OCI-LY7 (cell line): ENCODE measurements at regions not wholly inside any gene's neighbourhood (a gene's known extent, or its start where the extent isn't known, plus 50 kb on each side); places are given as distances from the start of the nearest gene placed in this dataset.

Source experiments
- BruUV-seq: library from RNA; stranded (reverse); fragments of 400-500 nt; replicated peaks from 2 replicates; lab custom pipeline; 2021; lab: Mats Ljungman, UMichigan
- CTCF ChIA-PET: fragments of 300-600 bp; sonication (Branson Sonifier 250); formaldehyde crosslinking; loops from one replicate; lab custom pipeline; 2022; ENCODE audit warnings: antibody characterized with exemption; ENCODE audit not compliant: unreplicated experiment; lab: Charles Lee
- POLR2A ChIA-PET: fragments of 300-600 bp; sonication (Branson Sonifier 250); formaldehyde crosslinking; loops from one replicate; lab custom pipeline; 2022; ENCODE audit warnings: antibody characterized with exemption; lab: Charles Lee
- DNase-seq: peaks from one replicate; pipeline ENCODE4 v3.0.0-alpha.2; 2015; ENCODE audit warnings: low spot score
- H2AFZ ChIP-seq: fragments of 200-600 bp; sonication (generic), shearing (Covaris generic); 2 replicates; pipeline ENCODE4 v1.6.1; 2014; ENCODE audit warnings: mild to moderate bottlenecking, antibody characterized with exemption, low read length, moderate library complexity
- H3K27ac ChIP-seq: fragments of 200-600 bp; sonication (generic); 2 replicates; pipeline ENCODE4 v1.5.1; 2014; ENCODE audit warnings: mixed run types, low read depth, mild to moderate bottlenecking, moderate library complexity, low read length, inconsistent platforms; ENCODE audit not compliant: poor library complexity, severe bottlenecking
- H3K36me3 ChIP-seq: fragments of 200-600 bp; sonication (generic); 2 replicates; pipeline ENCODE4 v1.6.1; 2014; ENCODE audit warnings: mild to moderate bottlenecking, antibody characterized with exemption, low read length, moderate library complexity, mixed read lengths; ENCODE audit not compliant: insufficient read depth
- H3K4me1 ChIP-seq: fragments of 200-600 bp; sonication (generic); 2 replicates; pipeline ENCODE4 v1.5.1; 2014; ENCODE audit warnings: mild to moderate bottlenecking, low read length; ENCODE audit not compliant: insufficient read depth, poor library complexity, severe bottlenecking
- H3K4me2 ChIP-seq: fragments of 200-600 bp; sonication (generic); 2 replicates; pipeline ENCODE4 v1.6.1; 2014; ENCODE audit warnings: mild to moderate bottlenecking, low read length
- H3K4me3 ChIP-seq: fragments of 200-600 bp; sonication (generic); 2 replicates; pipeline ENCODE4 v1.5.1; 2014; ENCODE audit warnings: mild to moderate bottlenecking, low read depth, low read length; ENCODE audit not compliant: poor library complexity, severe bottlenecking
- H3K79me2 ChIP-seq: fragments of 200-600 bp; sonication (generic); 2 replicates; pipeline ENCODE4 v1.6.1; 2016; ENCODE audit warnings: low read depth, mild to moderate bottlenecking, low read length, moderate library complexity, mixed read lengths; ENCODE audit not compliant: insufficient read depth
- H3K9me2 ChIP-seq: fragments of 200-600 bp; sonication (generic); 2 replicates; pipeline ENCODE4 v1.6.1; 2016; ENCODE audit warnings: mild to moderate bottlenecking, low read length, mixed read lengths; ENCODE audit not compliant: insufficient read depth
- H3K9me3 ChIP-seq: fragments of 200-600 bp; sonication (generic); 2 replicates; pipeline ENCODE4 v1.6.1; 2014; ENCODE audit warnings: mild to moderate bottlenecking, mixed run types, low read length, mixed read lengths
- H4K20me1 ChIP-seq: fragments of 200-600 bp; sonication (generic); 2 replicates; pipeline ENCODE4 v1.6.1; 2014; ENCODE audit warnings: mild to moderate bottlenecking, antibody characterized with exemption, low read length, moderate library complexity, mixed read lengths; ENCODE audit not compliant: insufficient read depth
- CTCF ChIP-seq: fragments of 200-600 bp; sonication (generic); conservative IDR thresholded peaks from 2 replicates; pipeline ENCODE4 v1.5.1; 2014; ENCODE audit warnings: mild to moderate bottlenecking, antibody characterized with exemption, low read length, moderate library complexity, mixed read lengths
- EZH2phosphoT487 ChIP-seq: fragments of 200-600 bp; sonication (generic); IDR thresholded peaks from 2 replicates; pipeline ENCODE4 v1.6.1; 2018; ENCODE audit warnings: low read depth, borderline replicate concordance, mild to moderate bottlenecking, mixed run types, antibody characterized with exemption, low read length, moderate library complexity, mixed read lengths
- intact Hi-C: fragments of 100-400 bp; cut with micrococcal nuclease; formaldehyde crosslinking; loops from one replicate; pipeline ENCODE4 v1.10.0; 2022; ENCODE audit not compliant: unreplicated experiment

GRCh38 chr6:47118611-47119010, 76.5 kb upstream of the ADGRF1 start:
- Histone ChIP-seq H4K20me1 (no peaks in the 10 kb centered on the region), H3K79me2 (no peaks in the 10 kb centered on the region), H3K36me3 (no peaks in the 10 kb centered on the region), H3K4me2 (no peak overlapping the region), H3K4me3 (no peak overlapping the region), H3K27ac (no peak overlapping the region), H3K4me1 (no peaks in the 10 kb centered on the region), H3K9me2 (no peaks in the 10 kb centered on the region), H2AFZ (no peak overlapping the region), H3K9me3 (no peaks in the 10 kb centered on the region)
- CTCF ChIA-PET, result no interaction called here
- no TSS peak for BruUV-seq
- intact Hi-C loops, result no loop called here
- POLR2A ChIA-PET, result interaction anchor here (0.6 to 0.7 kb wide), 2 partner anchors 22 to 70 kb away, joined by 3 to 6 read pairs; no protein-coding TSS in a partner anchor
- DNase-seq, result no peak
- TF ChIP-seq CTCF, result no peak
- no peak for TF ChIP-seq EZH2phosphoT487

GRCh38 chr6:47117314-47117713, 75.2 kb upstream of the ADGRF1 start:
- Histone ChIP-seq H3K9me2 (no peaks in the 10 kb centered on the region), H3K79me2 (no peaks in the 10 kb centered on the region), H3K4me2 (no peak overlapping the region), H4K20me1 (no peaks in the 10 kb centered on the region), H3K9me3 (no peaks in the 10 kb centered on the region), H3K36me3 (no peaks in the 10 kb centered on the region), H3K27ac (no peak overlapping the region), H3K4me3 (no peak overlapping the region), H2AFZ (no peak overlapping the region), H3K4me1 (no peaks in the 10 kb centered on the region)
- no TSS peak for BruUV-seq
- CTCF ChIA-PET, result no interaction called here
- POLR2A ChIA-PET, result no interaction called here
- intact Hi-C loops, result no loop called here
- DNase-seq, result no peak
- TF ChIP-seq EZH2phosphoT487 (no peak), CTCF (no peak)

GRCh38 chr6:47116606-47117005, 74.5 kb upstream of the ADGRF1 start:
- no peak for TF ChIP-seq EZH2phosphoT487
- TF ChIP-seq CTCF, result no peak
- no peak overlapping the region for H2AFZ ChIP-seq
- no TSS peak for BruUV-seq
- no peak for DNase-seq
- intact Hi-C loops, result no loop called here
- H3K4me2 ChIP-seq, result no peak overlapping the region
- POLR2A ChIA-PET, result interaction anchor here (0.6 kb wide), 1 partner anchor 97 kb away, joined by 6 read pairs; no protein-coding TSS in a partner anchor
- H3K36me3 ChIP-seq, result no peaks in the 10 kb centered on the region
- no peaks in the 10 kb centered on the region for H3K4me1 ChIP-seq
- H3K9me2 ChIP-seq, result no peaks in the 10 kb centered on the region
- CTCF ChIA-PET, result no interaction called here
- H4K20me1 ChIP-seq, result no peaks in the 10 kb centered on the region
- no peak overlapping the region for H3K4me3 ChIP-seq
- no peaks in the 10 kb centered on the region for H3K79me2 ChIP-seq
- H3K9me3 ChIP-seq, result no peaks in the 10 kb centered on the region
- H3K27ac ChIP-seq, result no peak overlapping the region
